Duodenal mucosa (tissue), 2 donors: ENCODE measurements at regions not wholly inside any gene's neighbourhood (a gene's known extent, or its start where the extent isn't known, plus 50 kb on each side); places are given as distances from the start of the nearest gene placed in this dataset.

Experiments
- H3K27ac ChIP-seq: one replicate; pipeline ENCODE4 v1.7.0; 2013; ENCODE audit warnings: low read depth, low read length
- H3K27me3 ChIP-seq, 2 donors: one replicate each; pipeline ENCODE4 v1.7.0; 2013; ENCODE audit warnings: low read length in 2 of 2, control low read depth in 1 of 2; ENCODE audit not compliant: insufficient read depth in 2 of 2, control insufficient read depth in 1 of 2
- H3K36me3 ChIP-seq, 2 donors: one replicate each; pipeline ENCODE4 v1.7.0; 2013; ENCODE audit warnings: low read length in 2 of 2, control low read depth in 1 of 2; ENCODE audit not compliant: insufficient read depth in 2 of 2, control insufficient read depth in 1 of 2
- H3K4me1 ChIP-seq, 2 donors: one replicate each; pipeline ENCODE4 v1.7.0; 2013; ENCODE audit warnings: low read length in 2 of 2, control low read depth in 1 of 2; ENCODE audit not compliant: insufficient read depth in 2 of 2, control insufficient read depth in 1 of 2
- H3K4me3 ChIP-seq, 2 donors: one replicate each; pipeline ENCODE4 v1.7.0; 2013; ENCODE audit warnings: low read length in 2 of 2, low read depth in 1 of 2
- H3K9ac ChIP-seq, 2 donors: one replicate each; pipeline ENCODE4 v1.7.0; 2013; ENCODE audit warnings: low read length in 2 of 2, low read depth in 1 of 2
- H3K9me3 ChIP-seq, 2 donors: one replicate each; pipeline ENCODE4 v1.7.0; 2013; ENCODE audit warnings: low read length in 2 of 2, control low read depth in 1 of 2; ENCODE audit not compliant: control insufficient read depth in 1 of 2

DNA sequence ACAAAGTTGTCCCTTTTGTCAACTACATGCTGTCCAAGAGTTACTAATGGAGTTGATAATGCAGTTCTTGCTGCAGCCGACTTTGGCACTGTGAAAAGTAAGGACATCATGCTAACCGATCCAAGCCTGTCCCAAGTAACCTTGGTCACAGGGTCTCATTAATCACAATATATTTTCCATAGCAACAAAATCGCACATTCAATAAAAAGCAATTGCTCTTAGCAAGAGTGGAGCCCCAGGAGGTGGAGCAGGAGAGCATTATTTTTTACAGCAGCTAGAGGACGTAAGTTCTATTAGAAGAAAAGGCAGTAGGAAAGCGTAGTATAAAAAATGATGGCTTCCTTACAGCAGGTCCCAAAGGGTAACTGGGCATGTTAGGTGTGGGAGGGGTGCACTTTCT, 570.3 kb downstream of the EBF1 start:
- Histone ChIP-seq H3K4me1 (no peaks in the 10 kb centered on the region), H3K4me3 (no peak overlapping the region), H3K27me3 (no peaks in the 10 kb centered on the region), H3K27ac (no peak overlapping the region), H3K9me3 (no peaks in the 10 kb centered on the region), H3K36me3 (no peaks in the 10 kb centered on the region), H3K9ac (no peak overlapping the region)

DNA sequence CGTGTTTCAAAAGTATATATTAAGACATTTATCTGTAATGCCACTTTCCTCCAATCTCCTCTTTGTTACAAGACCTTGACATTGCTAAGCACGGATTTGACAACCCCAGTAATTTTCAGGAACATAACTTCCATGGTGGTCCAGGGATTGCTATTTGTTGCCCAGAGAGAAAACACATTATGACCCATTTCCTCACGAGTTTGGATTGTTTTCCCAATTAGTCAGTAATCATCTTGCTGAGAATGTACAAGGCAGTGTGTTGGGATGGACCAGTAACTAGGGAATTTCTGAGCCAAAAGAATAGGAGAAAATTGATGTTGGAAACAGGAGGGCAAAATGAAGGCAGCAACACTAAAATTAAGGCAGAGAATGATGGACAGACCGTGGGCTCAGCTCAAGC, 574.1 kb downstream of the EBF1 start:
- Histone ChIP-seq H3K27me3 (no peaks in the 10 kb centered on the region), H3K4me1 (no peaks in the 10 kb centered on the region), H3K36me3 (no peaks in the 10 kb centered on the region), H3K9ac (no peak overlapping the region), H3K27ac (no peak overlapping the region), H3K9me3 (no peaks in the 10 kb centered on the region), H3K4me3 (no peak overlapping the region)

DNA sequence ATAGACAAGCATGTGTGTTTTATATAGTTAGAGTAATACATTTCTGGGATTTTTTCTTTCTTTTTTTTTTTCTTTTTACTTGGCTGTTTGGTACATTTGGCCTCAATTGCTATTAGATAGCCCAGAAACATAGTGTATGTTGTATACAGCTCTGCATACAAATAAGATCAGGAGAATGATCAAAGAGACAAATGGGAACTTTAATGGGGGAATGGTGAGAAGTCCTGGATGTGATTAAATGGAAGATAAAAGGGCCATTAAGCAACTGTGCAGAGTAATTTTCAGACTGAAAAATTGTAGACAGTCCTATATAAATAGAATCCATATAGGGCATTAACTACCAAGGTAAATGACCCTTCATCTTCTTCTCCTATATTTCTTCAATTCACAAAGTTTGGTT, 575.6 kb downstream of the EBF1 start:
- no peak overlapping the region for H3K27ac ChIP-seq

DNA sequence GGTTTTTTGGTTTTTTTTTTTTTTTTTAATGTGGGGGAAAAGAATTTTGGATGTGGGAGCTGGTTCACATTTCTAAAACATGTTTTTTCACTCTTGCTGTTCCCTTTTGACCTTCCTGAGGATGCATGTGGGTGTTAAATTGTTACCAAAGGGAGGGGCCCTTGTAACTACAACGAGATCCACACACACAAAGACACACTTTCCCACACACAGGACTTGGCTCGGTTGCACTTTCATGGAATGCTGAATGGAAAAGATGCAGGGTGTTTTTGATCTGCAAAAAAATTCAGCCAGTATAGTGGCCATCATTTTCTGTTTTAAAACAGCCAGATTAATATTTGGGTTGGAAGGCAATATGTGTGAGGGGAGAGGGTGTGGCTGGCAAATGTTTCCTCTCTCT, 576.9 kb downstream of the EBF1 start:
- Histone ChIP-seq H3K36me3 (no peaks in the 10 kb centered on the region), H3K9me3 (no peaks in the 10 kb centered on the region), H3K27ac (no peak overlapping the region), H3K4me3 (no peak overlapping the region), H3K4me1 (no peaks in the 10 kb centered on the region), H3K9ac (no peak overlapping the region), H3K27me3 (no peaks in the 10 kb centered on the region)

More for the DNA sequence above, 575.6 kb downstream of the EBF1 start:
- Histone ChIP-seq H3K27me3 (no peaks in the 10 kb centered on the region), H3K9me3 (no peaks in the 10 kb centered on the region), H3K4me1 (no peaks in the 10 kb centered on the region), H3K4me3 (no peak overlapping the region), H3K9ac (no peak overlapping the region), H3K36me3 (no peaks in the 10 kb centered on the region)

DNA sequence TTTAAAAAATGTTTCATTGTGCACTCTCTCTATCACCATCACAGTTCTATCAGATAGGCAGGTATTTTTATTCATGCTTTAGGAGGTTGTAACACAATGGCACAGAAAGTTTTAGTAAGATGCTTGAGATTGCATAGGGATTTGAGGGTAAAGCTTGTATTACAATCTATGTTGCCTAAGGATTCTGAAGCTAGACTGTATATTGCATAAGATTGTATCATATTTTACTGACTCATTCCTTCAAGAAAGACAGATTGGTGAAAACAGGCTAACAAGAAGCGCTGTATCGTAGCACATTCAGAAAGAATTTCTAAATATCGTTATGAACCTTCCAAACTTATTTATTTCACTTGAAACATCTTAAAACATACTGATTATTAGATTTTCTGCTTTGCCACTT, 577.7 kb downstream of the EBF1 start:
- H3K4me1 ChIP-seq: no peaks in the 10 kb centered on the region
- no peak overlapping the region for H3K27ac ChIP-seq
- H3K4me3 ChIP-seq: no peak overlapping the region
- no peaks in the 10 kb centered on the region for H3K9me3 ChIP-seq
- no peaks in the 10 kb centered on the region for H3K36me3 ChIP-seq
- H3K9ac ChIP-seq: no peak overlapping the region
- H3K27me3 ChIP-seq: no peaks in the 10 kb centered on the region

DNA sequence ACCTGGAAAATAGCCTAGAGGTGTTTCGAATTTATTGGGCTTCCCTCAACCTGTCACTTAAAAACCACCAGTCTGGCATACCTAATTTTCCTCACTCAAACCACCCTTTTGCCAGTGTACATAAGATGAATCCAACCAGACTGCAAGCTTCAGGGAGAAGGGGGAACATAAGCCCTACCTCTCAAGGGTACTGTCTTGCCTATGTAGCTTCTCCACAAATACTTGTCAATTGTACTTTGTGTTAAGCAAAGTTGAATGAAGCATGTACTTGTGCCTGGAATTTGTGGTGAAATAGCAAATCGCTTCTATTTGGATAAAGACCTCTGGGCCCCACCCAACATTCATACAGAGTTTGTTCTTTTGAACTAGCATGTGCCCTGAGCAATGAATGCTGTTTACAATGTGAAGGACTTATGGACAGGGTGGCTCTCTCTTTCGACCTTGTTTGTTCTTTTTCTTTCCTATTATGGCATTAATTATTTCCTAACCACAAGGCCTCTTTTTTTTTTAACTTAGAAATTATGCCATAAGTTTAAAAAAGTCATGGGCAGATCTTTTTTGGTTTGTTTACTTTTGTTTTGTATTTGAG, 580.2 kb downstream of the EBF1 start:
- no peak overlapping the region for H3K27ac ChIP-seq
- no peak overlapping the region for H3K4me3 ChIP-seq

DNA sequence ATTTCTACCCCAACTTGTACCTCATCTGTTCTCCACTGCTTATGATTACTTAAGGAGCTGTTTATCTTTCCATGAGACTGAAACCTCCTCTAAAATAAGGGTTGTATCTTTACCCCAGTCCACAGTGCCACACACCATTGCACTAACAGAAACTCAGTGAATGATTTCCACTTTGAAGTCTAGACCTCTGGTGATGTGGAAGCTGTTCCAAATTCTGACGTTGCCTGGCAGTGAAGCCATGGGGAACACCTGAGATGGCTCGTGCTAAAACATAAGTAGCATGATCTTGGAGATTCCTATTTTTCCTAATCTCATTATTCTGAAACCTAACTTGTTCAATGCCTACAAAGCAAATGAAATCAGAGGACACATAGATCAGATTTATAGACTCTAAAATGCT, 583.2 kb downstream of the EBF1 start:
- Histone ChIP-seq H3K36me3 (no peaks in the 10 kb centered on the region), H3K9ac (no peak overlapping the region), H3K4me3 (no peak overlapping the region), H3K9me3 (no peaks in the 10 kb centered on the region), H3K27me3 (no peaks in the 10 kb centered on the region), H3K4me1 (no peaks in the 10 kb centered on the region), H3K27ac (no peak overlapping the region)

More for the DNA sequence above, 580.2 kb downstream of the EBF1 start:
- Histone ChIP-seq H3K4me1 (no peaks in the 10 kb centered on the region), H3K9ac (no peak overlapping the region), H3K27me3 (no peaks in the 10 kb centered on the region), H3K36me3 (no peaks in the 10 kb centered on the region), H3K9me3 (no peaks in the 10 kb centered on the region)

DNA sequence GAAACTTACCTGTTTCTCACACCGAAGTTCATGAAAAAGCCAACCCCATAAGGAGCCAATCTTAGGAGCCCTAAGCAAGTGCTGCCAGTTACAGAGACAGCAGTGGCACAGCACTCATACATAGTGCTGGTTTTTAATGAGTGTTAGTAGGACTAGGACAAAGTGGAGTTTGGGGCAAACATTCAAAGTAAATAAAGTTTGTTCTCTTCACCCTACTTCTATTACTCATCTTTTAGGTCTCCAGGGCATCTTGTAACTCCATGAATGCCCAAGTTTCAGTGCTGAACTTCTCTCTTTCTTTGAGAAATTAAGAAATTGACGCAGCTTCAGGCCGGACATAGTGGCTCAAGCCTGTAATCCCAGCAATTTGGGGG, 584.7 kb downstream of the EBF1 start:
- no peaks in the 10 kb centered on the region for H3K9me3 ChIP-seq
- H3K9ac ChIP-seq: no peak overlapping the region
- no peak overlapping the region for H3K4me3 ChIP-seq
- H3K4me1 ChIP-seq: no peaks in the 10 kb centered on the region
- no peaks in the 10 kb centered on the region for H3K27me3 ChIP-seq
- H3K36me3 ChIP-seq: no peaks in the 10 kb centered on the region
- H3K27ac ChIP-seq: no peak overlapping the region

DNA sequence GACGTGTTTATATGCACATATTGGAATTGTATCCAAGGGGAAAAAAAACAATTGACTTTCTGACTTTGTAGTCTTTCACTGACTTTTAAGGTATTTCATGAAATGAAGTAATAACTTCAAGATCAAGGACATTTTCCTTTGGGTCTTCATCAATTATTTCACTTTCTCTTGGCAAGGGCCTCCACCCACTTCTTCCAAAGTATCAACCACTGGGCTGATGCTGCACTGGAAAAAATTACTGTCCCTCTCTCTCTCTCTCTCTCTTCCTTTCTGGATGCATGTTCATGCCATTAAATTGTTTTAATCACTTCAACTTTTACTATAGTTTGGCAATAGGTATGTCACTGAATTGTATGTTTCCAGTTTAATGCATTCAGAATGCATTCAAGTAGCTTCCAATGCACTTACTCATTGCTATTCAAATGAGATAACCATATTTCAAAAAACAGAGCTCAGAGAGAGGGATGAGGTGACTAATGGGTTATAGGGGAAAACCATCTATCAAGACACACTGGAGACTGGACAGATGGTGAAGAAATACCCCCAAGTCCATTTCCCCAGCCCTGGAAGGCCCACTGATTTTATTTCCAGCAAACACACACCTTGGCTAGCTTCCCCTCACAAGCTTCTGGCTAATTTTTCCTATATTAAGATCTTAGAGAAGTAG, 585.3 kb downstream of the EBF1 start:
- no peaks in the 10 kb centered on the region for H3K27me3 ChIP-seq
- H3K9ac ChIP-seq: no peak overlapping the region
- no peaks in the 10 kb centered on the region for H3K4me1 ChIP-seq
- no peak overlapping the region for H3K4me3 ChIP-seq
- H3K27ac ChIP-seq: no peak overlapping the region
- no peaks in the 10 kb centered on the region for H3K9me3 ChIP-seq
- no peaks in the 10 kb centered on the region for H3K36me3 ChIP-seq

DNA sequence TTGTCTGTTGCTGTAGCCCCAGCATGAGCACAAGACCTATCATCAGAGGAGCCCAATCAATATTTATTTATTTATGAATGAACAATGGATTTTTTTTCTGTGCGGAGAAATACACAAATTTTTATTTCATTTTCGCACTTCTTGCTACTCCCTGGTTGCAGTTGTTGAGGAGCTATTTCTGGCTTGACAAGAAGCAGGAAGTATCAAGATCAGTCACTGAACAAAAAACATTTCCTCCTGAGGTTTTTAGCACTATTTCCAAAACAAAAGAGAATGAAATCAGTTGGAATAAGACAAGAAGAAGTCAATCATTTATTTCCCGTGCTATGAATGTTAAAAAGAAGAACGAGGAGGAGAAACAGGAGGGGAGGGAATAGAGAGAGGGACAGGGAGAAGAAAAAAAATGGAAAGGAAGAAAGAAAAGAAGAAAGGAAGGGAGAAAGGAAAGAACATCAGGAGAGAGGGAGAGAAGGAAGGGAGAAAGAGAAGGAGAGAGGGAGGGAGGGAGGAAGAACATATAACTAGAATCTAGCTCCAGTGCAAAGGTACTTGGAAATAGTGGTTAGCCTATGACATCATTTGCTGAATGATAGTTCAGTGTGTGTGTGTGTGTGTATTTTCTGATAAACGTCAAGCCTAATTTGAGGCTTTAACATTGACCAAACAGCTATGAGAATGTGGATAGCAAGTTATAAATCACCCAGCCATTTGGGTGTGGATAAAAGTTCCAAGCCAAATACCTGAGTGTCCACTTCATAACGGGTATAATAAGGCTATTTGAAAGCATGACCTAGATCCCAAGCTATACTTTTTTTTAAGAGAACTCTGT, 586.0 kb downstream of the EBF1 start:
- Histone ChIP-seq H3K27me3 (no peaks in the 10 kb centered on the region), H3K27ac (no peak overlapping the region), H3K9me3 (no peaks in the 10 kb centered on the region), H3K4me1 (no peaks in the 10 kb centered on the region), H3K36me3 (no peaks in the 10 kb centered on the region), H3K4me3 (no peak overlapping the region), H3K9ac (no peak overlapping the region)
